T47D (cell line): ENCODE measurements at regions not wholly inside any gene's neighbourhood (a gene's known extent, or its start where the extent isn't known, plus 50 kb on each side); places are given as distances from the start of the nearest gene placed in this dataset.

Experiments used
- DNase-seq, 2 experiments: peaks; one replicate each; pipeline versions ENCODE4 v3.0.0 to v3.0.0-alpha.2; 2011 to 2012; ENCODE audit warnings: low read depth in 1 of 2, low spot score in 1 of 2
- JUND ChIP-seq: IDR thresholded peaks from 2 replicates; pipeline ENCODE4 v1.6.1; 2012; ENCODE audit warnings: low read depth
- in situ Hi-C: cut with HindIII; loops from 2 replicates; pipeline ENCODE4 v1.10.0; 2016; ENCODE audit warnings: low sequenced_read_pairs, low pct_unique_long_range_greater_than_20kb

DNA sequence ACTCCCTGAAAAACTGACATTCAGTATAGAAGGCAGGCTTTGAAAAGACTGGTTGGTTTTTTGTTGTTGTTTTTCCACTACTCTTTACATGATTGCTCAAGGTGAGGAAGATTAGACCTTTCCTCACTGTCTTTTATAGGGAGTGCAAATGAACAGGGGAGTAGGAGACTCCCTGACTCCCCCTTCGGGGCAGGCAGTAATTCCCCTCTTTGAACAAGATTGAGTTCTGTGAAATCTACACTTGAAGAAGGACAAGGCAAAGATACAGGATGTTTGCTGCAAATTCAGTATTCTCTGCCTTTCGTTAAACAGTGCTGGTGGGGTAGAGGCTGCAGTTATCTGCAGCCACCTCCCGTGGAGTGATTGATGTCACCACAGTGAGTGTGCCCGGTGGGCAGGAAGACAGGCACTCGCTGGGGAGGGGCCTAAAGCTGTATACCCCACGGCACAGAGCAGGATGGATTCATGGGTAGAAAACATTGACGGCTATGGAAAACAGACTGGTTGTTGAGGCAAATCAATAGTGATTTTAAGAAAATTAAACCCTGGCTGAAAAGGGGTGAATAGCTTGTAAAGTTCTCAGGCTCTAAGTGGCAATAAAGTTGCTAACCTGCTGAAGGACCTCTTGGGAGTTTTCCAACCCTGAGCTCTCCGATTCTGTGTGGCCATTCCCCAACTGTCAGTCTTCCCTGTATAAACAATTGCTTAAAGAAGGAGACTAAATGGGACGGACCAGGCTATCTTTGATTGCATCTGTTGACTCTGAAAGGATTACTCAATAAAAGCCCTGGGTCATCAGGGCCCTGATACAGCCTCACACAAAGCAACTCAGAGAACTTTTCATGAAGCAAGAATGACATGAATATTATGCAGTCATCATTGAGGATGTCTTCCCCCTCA lies 308.3 kb downstream of the TBC1D4 start:
- in situ Hi-C loops = no loop called here
- no peak for DNase-seq
- TF ChIP-seq JUND = no peak

DNA sequence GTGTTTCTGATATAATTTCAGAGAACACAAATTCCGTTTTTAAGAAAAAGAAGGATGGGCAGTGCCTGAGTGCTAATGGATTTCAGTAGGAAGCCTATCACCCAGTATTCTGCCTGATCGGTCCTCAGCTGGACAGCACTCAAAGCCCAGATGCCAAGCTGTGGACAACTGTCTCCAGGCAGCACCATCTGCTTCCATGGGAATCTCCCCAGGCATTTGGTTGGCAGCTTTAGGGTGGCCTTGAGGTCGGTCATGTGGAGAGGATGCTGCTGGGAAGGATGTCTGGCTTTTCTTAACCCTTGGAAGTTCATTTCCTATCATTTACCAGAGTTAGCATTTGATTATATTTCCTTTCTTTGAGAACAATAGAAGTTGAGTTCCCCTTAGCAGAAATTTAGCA lies 311.7 kb downstream of the TBC1D4 start:
- no peak for TF ChIP-seq JUND
- no peak for DNase-seq

DNA sequence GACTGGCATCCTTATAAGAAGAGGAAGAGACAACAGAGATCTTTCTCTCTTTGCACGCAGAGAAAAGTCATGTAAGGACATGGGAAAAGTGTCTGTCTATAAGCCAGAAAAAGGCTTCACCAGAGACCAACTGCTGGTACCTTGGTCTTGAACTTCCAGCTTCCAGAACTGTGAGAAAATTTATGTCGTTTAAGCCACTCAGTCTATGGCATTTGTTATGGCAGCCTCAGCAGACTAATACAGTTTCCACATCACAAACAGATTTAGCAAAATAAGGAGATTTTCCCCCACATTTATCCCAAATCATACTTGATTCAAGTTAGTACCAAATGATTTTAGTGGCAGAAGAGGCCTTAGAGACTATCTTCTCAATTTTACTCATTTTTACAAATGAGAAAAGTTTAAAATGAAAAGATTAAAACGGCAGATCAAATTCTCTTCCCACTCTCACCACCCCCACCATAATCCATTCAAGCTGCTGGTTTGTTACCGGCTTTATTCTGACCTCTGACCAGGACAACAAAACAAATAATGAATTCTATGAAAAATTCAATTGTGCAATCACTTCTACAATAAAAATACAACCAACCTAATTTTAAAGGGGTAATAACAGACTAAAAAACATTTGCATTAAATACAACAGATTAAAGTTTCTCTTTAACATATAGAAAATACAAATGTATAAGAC lies 316.3 kb downstream of the TBC1D4 start:
- in situ Hi-C loops = no loop called here
- DNase-seq = no peak
- no peak for TF ChIP-seq JUND

More for the DNA sequence above, 311.7 kb downstream of the TBC1D4 start:
- in situ Hi-C loops = no loop called here

DNA sequence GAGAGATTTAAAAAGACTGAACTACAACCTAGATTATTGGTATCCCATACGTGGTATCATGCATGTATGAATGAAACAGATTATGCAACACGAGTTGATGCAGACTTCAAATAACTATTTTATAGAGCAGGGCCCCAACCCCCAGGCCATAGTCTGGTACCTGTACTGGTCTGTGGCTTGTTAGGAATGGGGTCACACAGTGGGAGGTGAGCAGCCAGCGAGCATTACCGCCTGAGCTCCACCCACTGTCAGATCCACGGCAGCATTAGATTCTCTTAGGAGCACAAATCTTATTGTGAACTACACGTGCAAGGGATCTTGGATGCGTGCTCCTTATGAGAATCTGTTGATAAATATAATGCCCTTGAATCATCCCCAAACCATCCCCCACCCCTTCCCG lies 320.2 kb downstream of the TBC1D4 start:
- DNase-seq = no peak

DNA sequence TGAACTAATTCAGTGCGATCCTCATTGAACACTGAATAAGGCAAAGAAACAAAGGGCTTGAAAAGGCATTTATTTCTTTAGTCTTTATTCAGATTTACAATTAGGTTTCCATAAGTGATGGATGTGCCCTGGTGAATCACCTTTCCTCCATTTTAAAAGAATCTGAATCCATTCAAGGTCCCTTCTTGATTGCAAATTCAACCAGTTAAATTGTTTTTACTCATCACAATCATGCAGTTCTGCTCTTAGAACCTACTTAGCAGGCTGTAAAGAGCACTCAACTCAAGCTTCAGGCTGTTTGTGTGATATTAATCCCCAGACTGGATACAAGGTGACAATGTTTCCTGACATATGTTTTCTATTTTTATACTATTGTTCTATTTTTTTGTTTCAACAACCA lies 321.0 kb downstream of the TBC1D4 start:
- no peak for TF ChIP-seq JUND

More for the DNA sequence above, 320.2 kb downstream of the TBC1D4 start:
- TF ChIP-seq JUND = no peak
- in situ Hi-C loops = no loop called here

DNA sequence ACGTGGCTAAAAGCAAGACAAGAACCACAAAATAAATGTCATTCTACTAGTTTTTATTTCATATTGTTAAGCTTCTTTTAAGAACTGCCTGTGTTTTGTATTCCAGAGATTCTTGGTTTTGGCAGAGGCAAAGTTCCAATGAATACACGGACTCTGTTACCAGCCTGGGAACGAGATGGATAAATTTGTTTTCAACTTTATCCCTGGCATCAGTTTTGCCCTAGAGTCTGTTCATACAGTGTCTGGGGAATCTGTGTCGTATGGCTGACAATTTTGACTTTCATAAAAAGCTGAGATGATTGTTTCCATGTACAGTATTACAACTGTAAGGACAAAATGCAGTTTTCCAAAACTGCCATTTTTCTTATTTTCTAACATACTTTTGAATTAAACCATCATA lies 327.6 kb downstream of the TBC1D4 start:
- DNase-seq = no peak
- no peak for TF ChIP-seq JUND
- in situ Hi-C loops = no loop called here

More for the DNA sequence above, 321.0 kb downstream of the TBC1D4 start:
- in situ Hi-C loops = no loop called here
- DNase-seq = no peak

DNA sequence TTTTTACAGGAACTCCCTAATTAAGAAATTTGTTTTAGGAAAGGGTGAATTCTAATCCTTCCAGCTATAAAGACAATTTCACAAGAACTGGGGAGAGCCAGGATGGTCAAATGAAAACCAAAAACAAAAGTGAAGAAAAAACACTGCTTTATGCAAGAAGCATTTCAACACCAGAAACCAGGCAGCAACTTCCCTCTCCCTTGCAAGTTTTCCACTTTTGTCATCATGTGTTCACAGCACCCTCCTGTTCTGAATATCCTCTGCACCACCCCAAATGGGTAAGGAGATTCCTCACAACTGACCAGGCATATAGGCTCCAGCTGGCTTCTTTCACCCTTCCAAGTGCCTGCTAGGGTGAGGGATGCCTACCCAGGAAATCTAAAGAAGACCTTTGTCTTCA lies 328.1 kb downstream of the TBC1D4 start:
- TF ChIP-seq JUND = no peak
- DNase-seq = no peak
- in situ Hi-C loops = no loop called here

DNA sequence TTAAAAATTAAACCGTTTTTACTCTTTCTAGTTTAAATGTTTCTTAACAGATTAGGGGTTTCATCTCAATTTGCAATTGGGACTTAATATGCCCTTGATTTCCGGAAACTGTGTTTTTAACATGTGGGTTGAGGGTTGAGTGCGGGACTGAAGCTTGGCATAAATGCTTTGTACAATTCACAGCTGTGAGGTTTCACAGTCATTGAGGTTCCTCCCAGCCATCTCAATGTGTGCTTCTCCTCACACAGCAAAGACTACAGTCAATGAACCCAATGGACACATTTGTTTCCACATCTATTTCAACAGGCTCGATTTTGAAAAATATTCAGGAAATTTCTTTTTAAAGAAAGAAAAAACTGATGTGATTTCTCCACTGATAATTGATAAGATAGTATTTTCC lies 328.6 kb downstream of the TBC1D4 start:
- TF ChIP-seq JUND = no peak
- in situ Hi-C loops = no loop called here

DNA sequence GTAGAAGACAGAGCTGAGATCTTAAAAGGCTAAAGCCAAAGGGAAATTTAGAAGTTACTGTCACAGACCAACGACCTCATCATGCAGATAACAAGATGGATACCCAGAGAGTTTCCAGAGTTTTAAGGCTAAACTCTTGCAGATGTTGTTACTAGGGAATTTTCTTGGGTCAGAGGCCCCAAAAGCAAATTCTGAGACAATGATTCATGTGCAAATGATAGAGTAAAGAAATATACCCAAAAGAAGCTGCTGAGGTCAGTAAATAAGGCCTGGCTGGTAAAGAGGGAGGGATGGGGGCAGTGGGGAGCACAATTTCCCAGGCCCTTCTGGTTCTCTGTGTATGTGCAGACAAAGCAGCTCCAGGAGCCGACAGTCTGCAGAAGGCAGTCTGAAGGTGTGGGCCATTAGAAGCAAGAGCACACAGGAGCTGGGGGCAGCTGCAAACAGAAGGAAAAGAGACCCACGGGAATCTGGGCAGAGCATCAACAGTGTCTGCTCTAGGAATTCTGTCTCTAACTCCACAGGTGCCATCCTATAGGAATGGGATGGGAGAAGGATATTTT lies 330.8 kb downstream of the TBC1D4 start:
- in situ Hi-C loops = no loop called here
- DNase-seq = no peak
- no peak for TF ChIP-seq JUND

More for the DNA sequence above, 328.6 kb downstream of the TBC1D4 start:
- DNase-seq = no peak

DNA sequence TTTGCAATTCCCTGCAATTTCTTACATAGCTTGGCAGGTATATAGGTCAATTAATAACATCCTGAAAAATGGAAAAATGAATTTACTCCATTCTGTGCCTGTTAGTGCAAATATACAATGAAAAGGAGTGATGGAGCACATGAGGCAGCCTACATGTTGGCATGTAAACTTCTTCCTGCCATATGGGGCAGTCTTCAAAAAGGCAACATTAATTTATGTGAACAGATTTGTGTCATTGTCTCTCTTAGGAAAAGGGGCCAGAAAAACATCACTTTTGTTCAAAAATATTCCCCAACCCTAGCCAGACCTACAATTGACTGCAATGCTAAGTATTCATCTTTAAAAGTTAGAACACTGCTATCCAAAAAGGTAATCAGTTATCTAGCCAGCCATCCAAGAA lies 332.2 kb downstream of the TBC1D4 start:
- TF ChIP-seq JUND = no peak
- in situ Hi-C loops = no loop called here
- no peak for DNase-seq

DNA sequence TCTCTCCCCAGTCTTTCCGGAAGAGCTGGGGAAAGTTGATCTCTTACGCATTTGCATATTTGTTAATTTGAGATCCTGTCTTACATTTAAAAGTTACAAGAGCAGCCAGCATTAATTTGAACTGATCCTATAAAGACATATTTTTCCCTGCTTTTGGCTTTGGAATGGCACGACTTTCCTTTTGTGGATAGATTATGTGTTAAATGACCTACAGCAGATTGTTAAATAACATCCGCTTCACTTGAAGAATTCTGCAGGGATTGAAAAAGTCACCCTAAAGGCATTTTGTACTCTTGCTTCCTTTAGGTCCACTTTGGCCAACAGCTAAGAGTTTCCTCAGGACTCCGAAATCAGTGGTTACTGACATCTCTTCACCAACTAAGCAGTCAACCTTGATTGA lies 334.0 kb downstream of the TBC1D4 start:
- no peak for TF ChIP-seq JUND
- in situ Hi-C loops = no loop called here
- no peak for DNase-seq

DNA sequence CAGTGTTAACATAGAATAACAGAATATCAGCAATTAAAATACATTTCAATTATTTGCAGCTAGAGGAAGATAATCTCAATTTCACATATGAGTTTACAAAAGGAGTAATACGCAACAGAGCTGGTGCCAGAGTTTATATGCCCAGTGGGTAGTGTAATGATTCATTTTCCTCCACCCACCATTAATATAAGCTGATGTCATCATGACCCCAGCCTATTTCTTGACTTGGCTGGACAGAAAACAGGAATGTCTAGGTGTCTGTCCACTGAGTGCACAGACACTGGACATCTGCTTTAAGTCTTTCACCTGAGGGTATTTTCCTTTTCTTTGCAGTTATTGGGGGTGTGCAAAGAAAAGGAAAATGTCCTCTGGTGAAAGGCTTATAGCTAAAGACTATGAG lies 335.5 kb downstream of the TBC1D4 start:
- no peak for DNase-seq
- in situ Hi-C loops = no loop called here
- no peak for TF ChIP-seq JUND

DNA sequence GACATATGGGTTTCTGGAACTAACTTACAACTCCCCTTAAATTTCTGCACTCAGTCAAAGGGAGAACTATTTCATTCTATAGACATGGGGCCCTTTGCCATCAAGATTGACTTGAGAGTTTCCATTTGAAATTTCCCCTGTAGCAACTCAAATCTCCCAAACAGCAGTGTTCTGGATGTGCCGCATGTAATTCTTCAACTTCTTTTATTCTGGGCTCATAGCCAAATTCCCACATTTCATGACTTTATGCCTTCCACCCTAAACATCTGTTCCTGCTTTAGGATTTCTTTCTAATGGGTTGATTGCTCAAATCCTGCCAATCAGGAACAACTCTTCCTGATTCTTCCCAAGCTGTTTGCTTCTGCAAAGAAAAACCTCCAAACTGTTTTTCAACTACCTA lies 336.0 kb downstream of the TBC1D4 start:
- DNase-seq = no peak
- no peak for TF ChIP-seq JUND
- in situ Hi-C loops = no loop called here
